GM19240 (cell line): ENCODE measurements at regions not wholly inside any gene's neighbourhood (a gene's known extent, or its start where the extent isn't known, plus 50 kb on each side); places are given as distances from the start of the nearest gene placed in this dataset.

Experiments used
- DNase-seq: peaks from one replicate; pipeline ENCODE4 v3.0.0; 2011; ENCODE audit warnings: low spot score; ENCODE audit not compliant: insufficient read length

GRCh38 chr17:56648321-56648720 lies 54.8 kb downstream of the NOG start:
- DNase-seq, result no peak

- no peak for DNase-seq
These were observed 55.3 kb downstream of the NOG start for GRCh38 chr17:56648806-56649205.

GRCh38 chr17:56652628-56653027 lies 59.1 kb downstream of the NOG start:
- DNase-seq, result no peak

- DNase-seq, result peak; percentile 39
These were observed 60.4 kb downstream of the NOG start for GRCh38 chr17:56653877-56654276.

- no peak for DNase-seq
These were observed 63.3 kb downstream of the NOG start for GRCh38 chr17:56656701-56657327.

GRCh38 chr17:56658648-56659047 lies 65.1 kb downstream of the NOG start:
- no peak for DNase-seq

GRCh38 chr17:56659622-56660021 lies 66.1 kb downstream of the NOG start:
- DNase-seq, result no peak

- no peak for DNase-seq
These were observed 68.4 kb downstream of the NOG start for GRCh38 chr17:56661906-56662305.

GRCh38 chr17:56665864-56666263 lies 72.4 kb downstream of the NOG start:
- no peak for DNase-seq

DNA sequence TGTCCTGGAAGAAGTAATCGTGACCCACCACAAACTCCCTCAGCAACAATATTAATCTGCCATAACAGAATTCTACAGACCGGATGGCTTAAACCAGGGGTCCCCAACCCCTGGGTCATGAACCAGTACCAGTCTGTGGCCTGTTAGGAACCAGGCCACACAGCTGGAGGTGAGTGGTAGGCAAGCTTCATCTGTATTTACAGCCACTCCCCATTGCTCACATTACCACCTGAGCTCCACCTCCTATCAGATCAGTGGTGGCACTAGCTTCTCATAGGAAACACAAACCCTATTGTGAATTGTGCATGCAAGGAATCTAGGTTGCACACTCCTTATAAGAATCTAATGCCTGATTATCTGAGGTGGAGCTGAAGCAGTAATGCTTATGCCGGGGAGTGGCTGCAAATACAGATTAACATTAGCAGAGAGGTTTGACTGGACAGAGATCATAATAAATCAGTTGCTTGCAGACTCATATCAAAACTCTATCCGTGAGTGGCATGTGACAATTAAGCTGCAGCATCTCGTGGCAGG lies 74.5 kb downstream of the NOG start:
- no peak for DNase-seq

GRCh38 chr17:56672195-56672594 lies 78.7 kb downstream of the NOG start:
- no peak for DNase-seq

DNA sequence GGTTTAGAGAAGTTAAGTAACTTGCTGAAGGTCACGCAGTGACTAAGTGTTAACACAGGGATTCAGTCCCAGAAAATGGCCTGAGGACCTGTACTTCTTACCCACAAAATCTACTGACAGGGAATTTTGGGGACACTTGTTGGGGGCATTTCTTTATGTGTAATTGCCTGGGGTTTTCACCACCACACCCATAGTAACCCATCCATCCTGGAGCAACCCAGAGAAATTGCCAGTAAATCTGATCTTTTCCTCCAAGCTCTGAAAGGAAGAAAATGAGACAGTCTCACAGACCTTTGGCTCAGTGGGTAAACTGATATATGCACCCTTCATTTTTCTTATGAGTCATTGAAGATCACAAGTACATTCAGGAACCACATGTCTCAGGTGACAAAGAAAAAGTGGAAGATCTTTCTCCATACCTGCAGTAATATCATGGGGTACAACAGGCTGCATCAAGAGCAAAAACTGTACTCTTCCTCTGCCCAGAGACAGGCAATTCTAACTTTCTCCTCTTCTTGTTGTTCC lies 81.0 kb downstream of the NOG start:
- no peak for DNase-seq

GRCh38 chr17:56675876-56676660 lies 82.6 kb downstream of the NOG start:
- no peak for DNase-seq

- no peak for DNase-seq
These were observed 83.3 kb downstream of the NOG start for GRCh38 chr17:56676810-56677209.

GRCh38 chr17:56678249-56679114 lies 85.0 kb downstream of the NOG start:
- no peak for DNase-seq

- DNase-seq, result no peak
These were observed 85.7 kb downstream of the NOG start for GRCh38 chr17:56679115-56679776.

DNA sequence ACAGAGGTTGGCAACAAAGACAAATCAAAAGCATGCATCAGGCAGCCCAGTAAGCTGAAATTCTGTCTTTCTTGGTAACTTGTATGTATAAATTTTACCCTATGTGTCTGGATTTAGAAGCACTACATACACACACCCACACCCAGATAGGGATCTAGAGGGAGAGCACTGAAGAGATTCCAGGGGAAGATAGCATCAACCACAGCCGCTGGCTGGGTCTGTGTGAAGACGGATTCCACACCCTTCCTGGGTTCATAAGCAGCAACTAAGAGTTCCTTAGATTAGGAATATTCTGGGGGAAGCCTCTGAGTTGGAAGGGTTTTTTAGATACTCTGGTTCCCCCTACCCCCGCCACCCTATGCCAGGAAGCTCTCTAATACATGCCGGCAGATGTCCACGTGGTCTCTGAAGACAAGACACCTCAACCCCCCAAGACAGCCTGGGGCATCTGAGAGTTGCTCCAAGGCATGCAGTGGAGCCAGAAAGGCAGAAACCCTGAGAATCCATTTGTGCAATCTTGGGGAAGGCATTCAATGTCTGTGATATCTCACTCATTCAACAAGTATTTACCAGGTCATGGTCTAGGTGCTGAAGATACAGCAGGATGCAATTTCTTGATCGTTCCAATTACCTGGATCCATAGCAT lies 86.4 kb downstream of the NOG start:
- DNase-seq, result no peak

- DNase-seq, result no peak
These were observed 87.2 kb downstream of the NOG start for GRCh38 chr17:56680676-56681075.

- DNase-seq, result no peak
These were observed 88.2 kb downstream of the NOG start for GRCh38 chr17:56681561-56682266.

- no peak for DNase-seq
These were observed 94.7 kb downstream of the NOG start for GRCh38 chr17:56688151-56688550.
